ENCODE measurements at regions not wholly inside any gene's neighbourhood (a gene's known extent, or its start where the extent isn't known, plus 50 kb on each side); places are given as distances from the start of the nearest gene placed in this dataset.

DNA sequence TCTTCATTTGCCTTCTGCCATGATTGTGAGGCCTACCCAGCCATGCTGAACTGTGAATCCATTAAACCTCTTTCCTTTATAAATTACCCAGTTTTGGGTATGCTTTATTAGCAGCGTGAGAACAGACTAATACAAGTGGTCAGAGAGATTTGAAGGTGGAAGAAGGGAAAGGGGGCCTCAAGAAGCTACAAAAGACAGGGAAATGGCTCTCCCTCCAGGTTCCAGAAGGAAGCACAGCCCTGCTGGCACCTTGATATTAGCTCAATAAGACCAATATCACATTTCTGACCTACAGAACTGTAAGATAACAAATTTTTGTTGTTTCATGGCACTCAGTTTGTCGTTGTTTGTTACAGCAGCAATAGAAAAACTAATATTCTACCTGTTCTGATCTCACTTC is 536.5 kb upstream of the MARCKS start:
- no peaks in the 10 kb centered on the region for H3K9me2 ChIP-seq (ENCODE audit: insufficient read depth)
- no peaks in the 10 kb centered on the region for H3K27me3 ChIP-seq (ENCODE audit: insufficient read depth, low read length)
- DNase-seq (ENCODE audit: low read depth, low spot score) (no peak), ATAC-seq (no peak)
- ChIA-PET POLR2A (no interaction called here), CTCF (interaction anchor here (1.7 kb wide), 1 partner anchor 14 kb away, joined by 7 read pairs; no protein-coding TSS in a partner anchor), RAD21 (ENCODE audit: low non-redundant PET in 1 of 2, low total read pairs in 2 of 2, uncharacterized antibody in 2 of 2, unreplicated experiment in 2 of 2) (no interaction called here)
- BruUV-seq (replicated peaks), result no TSS peak
- H3K79me2 ChIP-seq (ENCODE audit: insufficient read depth, low read length), result no peaks in the 10 kb centered on the region
- intact Hi-C loops (cut with micrococcal nuclease), result no loop called here
- no peak overlapping the region for H3K4me2 ChIP-seq (ENCODE audit: low read length)
- H3K4me1 ChIP-seq (ENCODE audit: control insufficient read depth in 1 of 2, insufficient read depth in 2 of 2, low read length in 2 of 2), result no peaks in the 10 kb centered on the region
- H3K9me3 ChIP-seq (ENCODE audit: control insufficient read depth in 1 of 2, insufficient read depth in 1 of 2, low read depth in 1 of 2, low read length in 2 of 2), result no peaks in the 10 kb centered on the region
- H3K4me3 ChIP-seq (replicated peaks in 1 of 2; ENCODE audit: low read depth in 1 of 2, low read length in 2 of 2), result no peak overlapping the region
- no peaks in the 10 kb centered on the region for H3K36me3 ChIP-seq (ENCODE audit: control insufficient read depth in 1 of 2, insufficient read depth in 2 of 2, low read length in 2 of 2)
- TF ChIP-seq SRF (IDR thresholded peaks at IDR 0.05; ENCODE audit: low read depth) (no peak), RAD21 (IDR thresholded peaks at IDR 0.05; ENCODE audit: low read depth) (no peak)
- H4K20me1 ChIP-seq (ENCODE audit: insufficient read depth), result no peaks in the 10 kb centered on the region
- no peak overlapping the region for H3K27ac ChIP-seq (ENCODE audit: low read depth, low read length)
- no peak overlapping the region for H2AFZ ChIP-seq (ENCODE audit: low read depth, low read length, poor library complexity, severe bottlenecking)
- H3K9ac ChIP-seq (ENCODE audit: low read length), result no peak overlapping the region

DNA sequence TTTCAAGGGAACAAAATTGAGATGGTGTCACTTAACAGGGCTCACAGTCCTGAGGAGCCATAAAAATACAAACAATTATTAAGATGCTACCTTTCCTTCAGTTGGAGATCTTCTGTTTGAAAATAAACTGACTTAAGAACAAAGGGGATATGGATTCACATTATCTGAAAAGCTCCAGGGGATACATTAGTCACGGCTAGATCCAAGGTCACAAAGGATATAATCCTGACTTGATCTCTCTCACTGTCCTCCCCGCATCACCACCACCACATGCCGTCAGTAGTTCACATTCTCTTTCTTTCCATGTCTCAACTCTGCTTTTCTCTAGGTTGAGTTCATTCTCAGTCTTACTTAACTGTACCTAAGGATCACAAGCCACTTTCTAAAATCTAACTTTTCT is 530.4 kb upstream of the MARCKS start:
- no peak for ATAC-seq
- POLR2A ChIA-PET, result no interaction called here
- H2AFZ ChIP-seq (ENCODE audit: low read depth, low read length, poor library complexity, severe bottlenecking), result peak overlapping the region; percentile 49
- H3K4me2 ChIP-seq (ENCODE audit: low read length), result no peak overlapping the region
- H4K20me1 ChIP-seq (ENCODE audit: insufficient read depth), result no peaks in the 10 kb centered on the region
- CTCF ChIA-PET, result interaction anchor here (1.1 kb wide), 1 partner anchor 20 kb away, joined by 3 read pairs; no protein-coding TSS in a partner anchor
- no peaks in the 10 kb centered on the region for H3K79me2 ChIP-seq (ENCODE audit: insufficient read depth, low read length)
- H3K9ac ChIP-seq (ENCODE audit: low read length), result no peak overlapping the region
- H3K27me3 ChIP-seq (ENCODE audit: insufficient read depth, low read length), result no peaks in the 10 kb centered on the region
- H3K27ac ChIP-seq (ENCODE audit: low read depth, low read length), result no peak overlapping the region
- TF ChIP-seq SRF (IDR thresholded peaks at IDR 0.05; ENCODE audit: low read depth) (no peak), POLR2AphosphoS5 (IDR thresholded peaks at IDR 0.05; ENCODE audit: low read depth, low read length) (no peak), SIN3A (IDR thresholded peaks at IDR 0.05; ENCODE audit: low read depth) (no peak), CBX3 (IDR thresholded peaks at IDR 0.05; ENCODE audit: low read depth) (no peak), POLR2A (IDR thresholded peaks at IDR 0.05; ENCODE audit: borderline replicate concordance, extremely low read depth, insufficient read depth, insufficient read length) (no peak), SP1 (IDR thresholded peaks at IDR 0.05; ENCODE audit: low read depth) (no peak), EZH2 (IDR thresholded peaks at IDR 0.05) (no peak), RAD21 (IDR thresholded peaks at IDR 0.05; ENCODE audit: low read depth) (no peak)
- TF ChIP-seq, protein P1, sequence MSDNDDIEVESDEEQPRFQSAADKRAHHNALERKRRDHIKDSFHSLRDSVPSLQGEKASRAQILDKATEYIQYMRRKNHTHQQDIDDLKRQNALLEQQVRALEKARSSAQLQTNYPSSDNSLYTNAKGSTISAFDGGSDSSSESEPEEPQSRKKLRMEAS (IDR thresholded peaks at IDR 0.05), result no peak
- TF ChIP-seq, protein P2, sequence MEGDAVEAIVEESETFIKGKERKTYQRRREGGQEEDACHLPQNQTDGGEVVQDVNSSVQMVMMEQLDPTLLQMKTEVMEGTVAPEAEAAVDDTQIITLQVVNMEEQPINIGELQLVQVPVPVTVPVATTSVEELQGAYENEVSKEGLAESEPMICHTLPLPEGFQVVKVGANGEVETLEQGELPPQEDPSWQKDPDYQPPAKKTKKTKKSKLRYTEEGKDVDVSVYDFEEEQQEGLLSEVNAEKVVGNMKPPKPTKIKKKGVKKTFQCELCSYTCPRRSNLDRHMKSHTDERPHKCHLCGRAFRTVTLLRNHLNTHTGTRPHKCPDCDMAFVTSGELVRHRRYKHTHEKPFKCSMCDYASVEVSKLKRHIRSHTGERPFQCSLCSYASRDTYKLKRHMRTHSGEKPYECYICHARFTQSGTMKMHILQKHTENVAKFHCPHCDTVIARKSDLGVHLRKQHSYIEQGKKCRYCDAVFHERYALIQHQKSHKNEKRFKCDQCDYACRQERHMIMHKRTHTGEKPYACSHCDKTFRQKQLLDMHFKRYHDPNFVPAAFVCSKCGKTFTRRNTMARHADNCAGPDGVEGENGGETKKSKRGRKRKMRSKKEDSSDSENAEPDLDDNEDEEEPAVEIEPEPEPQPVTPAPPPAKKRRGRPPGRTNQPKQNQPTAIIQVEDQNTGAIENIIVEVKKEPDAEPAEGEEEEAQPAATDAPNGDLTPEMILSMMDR (IDR thresholded peaks at IDR 0.05 in 2 of 3, conservative IDR thresholded peaks at IDR 0.05 in 1 of 3; ENCODE audit: borderline replicate concordance in 1 of 3, insufficient read depth in 1 of 3, low read depth in 2 of 3, low read length in 2 of 3), result no peak
- intact Hi-C loops (cut with micrococcal nuclease), result no loop called here
- RAD21 ChIA-PET (ENCODE audit: low non-redundant PET in 1 of 2, low total read pairs in 2 of 2, uncharacterized antibody in 2 of 2, unreplicated experiment in 2 of 2), result no interaction called here
- no peaks in the 10 kb centered on the region for H3K36me3 ChIP-seq (ENCODE audit: control insufficient read depth in 1 of 2, insufficient read depth in 2 of 2, low read length in 2 of 2)
- H3K9me2 ChIP-seq (ENCODE audit: insufficient read depth), result no peaks in the 10 kb centered on the region
- DNase-seq (ENCODE audit: low read depth, low spot score), result no peak
- no TSS peak for BruUV-seq (replicated peaks)
- no peaks in the 10 kb centered on the region for H3K9me3 ChIP-seq (ENCODE audit: control insufficient read depth in 1 of 2, insufficient read depth in 1 of 2, low read depth in 1 of 2, low read length in 2 of 2)
- no peaks in the 10 kb centered on the region for H3K4me1 ChIP-seq (ENCODE audit: control insufficient read depth in 1 of 2, insufficient read depth in 2 of 2, low read length in 2 of 2)
- H3K4me3 ChIP-seq (replicated peaks in 1 of 2; ENCODE audit: low read depth in 1 of 2, low read length in 2 of 2), result no peak overlapping the region
